Psoas muscle (tissue), 7 donors: ENCODE measurements at regions not wholly inside any gene's neighbourhood (a gene's known extent, or its start where the extent isn't known, plus 50 kb on each side); places are given as distances from the start of the nearest gene placed in this dataset.

Experiments
- ATAC-seq, 4 donors: fragments of 200-7000 bp; cut with Tn5 transposase; one replicate each; pipeline ENCODE4 v1.9.1; 2020; ENCODE audit warnings: moderate library complexity in 3 of 4, mild to moderate bottlenecking in 2 of 4
- DNase-seq, 2 donors: peaks; one replicate each; pipeline ENCODE4 v3.0.0-alpha.2; 2020
- H3K27ac ChIP-seq: fragments of 200-600 bp; one replicate; pipeline ENCODE4 v1.8.0; 2022
- H3K27me3 ChIP-seq, 3 donors: fragments of 200-600 bp in 1 of 3; one replicate each; pipeline versions ENCODE4 v1.6.1 to v1.8.0; 2013 to 2022; ENCODE audit warnings: low read length in 2 of 3, mild to moderate bottlenecking in 2 of 3, moderate library complexity in 1 of 3; ENCODE audit not compliant: insufficient read depth in 3 of 3
- H3K36me3 ChIP-seq, 2 donors: fragments of 200-600 bp in 1 of 2; one replicate each; pipeline versions ENCODE4 v1.6.1 to v1.8.0; 2013 to 2022; ENCODE audit warnings: low read depth in 1 of 2, mild to moderate bottlenecking in 1 of 2, moderate library complexity in 1 of 2; ENCODE audit not compliant: insufficient read depth in 1 of 2
- H3K4me1 ChIP-seq: fragments of 200-600 bp; one replicate; pipeline ENCODE4 v1.8.0; 2022
- H3K4me3 ChIP-seq: fragments of 200-600 bp; one replicate; pipeline ENCODE4 v1.8.0; 2022; ENCODE audit warnings: mild to moderate bottlenecking
- H3K9me3 ChIP-seq: fragments of 200-600 bp; one replicate; pipeline ENCODE4 v1.8.0; 2022
- CTCF ChIP-seq: fragments of 200-600 bp; IDR thresholded peaks from one replicate; pipeline ENCODE4 v1.8.0; 2022; ENCODE audit warnings: antibody characterized with exemption
- WGBS, 3 donors: extraction: QIAGEN DNeasy Blood & Tissue Kit; methylation state at CpG; one replicate each; pipeline versions ENCODE4 v1.1.6 to v1.1.7; 2013; 5-methylcytosine and 5-hydroxymethylcytosine counted together
- intact Hi-C, 2 donors: fragments of 100-400 bp; cut with DNase I; formaldehyde crosslinking; loops; one replicate each; pipeline versions ENCODE4 v1.11.0 to v1.14.2; 2022
- donor health status: healthy with polysubstance abuse.
- donor health status: DM: no; HTN: no; CAD: no; lungs with moderate emphysema.
- donor health status: Bipolar disorder and iron deficiency.
- donor health status: healthy.
- donor health status: DM: yes; HTN: yes; CAD: no.
- donor health status: DM: no; HTN: no; CAD: no.
- donor health status: DM: yes; HTN: yes; CAD: no.

- H3K9me3 ChIP-seq, result no peaks in the 10 kb centered on the region
- no peak overlapping the region for H3K4me3 ChIP-seq
- no peaks in the 10 kb centered on the region for H3K36me3 ChIP-seq
- no peak for TF ChIP-seq CTCF
- intact Hi-C loops, result no loop called here
- WGBS, 3 donors, result 73 to 77% (median 73%) methylated on average over 7 of the region's 7 CpGs
- DNase-seq (peak in 1 of 2 donors; percentile 55), ATAC-seq (peak in 3 of 4 donors; percentile 22 to 26 (median 23))
- peak overlapping the region; percentile 78 for H3K27ac ChIP-seq
- H3K4me1 ChIP-seq, result peaks cover 10% of the 10 kb centered on the region
- peaks cover 0 to 2% (median 0%) of the 10 kb centered on the region in 3 donors for H3K27me3 ChIP-seq
These were observed 157.5 kb downstream of the NUP210 start for GRCh38 chr3:13262493-13263211.

GRCh38 chr3:13261892-13262291 is 158.2 kb downstream of the NUP210 start:
- Histone ChIP-seq H3K27me3 (peaks cover 0 to 2% (median 0%) of the 10 kb centered on the region in 3 donors), H3K4me1 (peaks cover 10% of the 10 kb centered on the region), H3K27ac (no peak overlapping the region), H3K4me3 (no peak overlapping the region), H3K9me3 (no peaks in the 10 kb centered on the region), H3K36me3 (no peaks in the 10 kb centered on the region)
- WGBS, 3 donors, result 63 to 73% (median 67%) methylated on average over 6 of the region's 6 CpGs
- intact Hi-C loops, result no loop called here
- DNase-seq, result no peak
- TF ChIP-seq CTCF, result no peak
- ATAC-seq, result no peak

GRCh38 chr3:13261104-13261830 is 158.9 kb downstream of the NUP210 start:
- Histone ChIP-seq H3K27me3 (peaks cover 0 to 2% (median 0%) of the 10 kb centered on the region in 3 donors), H3K27ac (no peak overlapping the region), H3K4me3 (no peak overlapping the region), H3K36me3 (no peaks in the 10 kb centered on the region), H3K9me3 (no peaks in the 10 kb centered on the region), H3K4me1 (peaks cover 10% of the 10 kb centered on the region)
- DNase-seq (no peak), ATAC-seq (no peak)
- 79 to 81% (median 81%) methylated on average over 15 of the region's 15 CpGs for WGBS, 3 donors
- intact Hi-C loops, result no loop called here
- no peak for TF ChIP-seq CTCF

- no peak for ATAC-seq
- Histone ChIP-seq H3K4me3 (no peak overlapping the region), H3K9me3 (no peaks in the 10 kb centered on the region), H3K27me3 (peaks cover 0 to 2% (median 0%) of the 10 kb centered on the region in 3 donors), H3K4me1 (peaks cover 10% of the 10 kb centered on the region), H3K36me3 (no peaks in the 10 kb centered on the region), H3K27ac (no peak overlapping the region)
- no peak for DNase-seq
- intact Hi-C loops, result no loop called here
- TF ChIP-seq CTCF, result no peak
- whole genome bisulfite sequencing, 3 donors, result 49 to 56% (median 54%) methylated on average over 15 of the region's 15 CpGs
These were observed 159.6 kb downstream of the NUP210 start for GRCh38 chr3:13260259-13261103.
